MM.1S (cell line): ENCODE measurements at regions not wholly inside any gene's neighbourhood (a gene's known extent, or its start where the extent isn't known, plus 50 kb on each side); places are given as distances from the start of the nearest gene placed in this dataset.

Source experiments
- EZH2phosphoT487 ChIP-seq: fragments of 300-600 bp; sonication (generic); IDR thresholded peaks from 2 replicates; pipeline ENCODE4 v1.6.1; 2018; ENCODE audit warnings: antibody characterized with exemption, low read length
- TF ChIP-seq, protein P1 (sequence below): fragments of 300-600 bp; sonication (generic); IDR thresholded peaks from 2 replicates; pipeline ENCODE4 v1.5.1; 2016; ENCODE audit warnings: antibody characterized with exemption, low read length, mixed read lengths

DNA sequence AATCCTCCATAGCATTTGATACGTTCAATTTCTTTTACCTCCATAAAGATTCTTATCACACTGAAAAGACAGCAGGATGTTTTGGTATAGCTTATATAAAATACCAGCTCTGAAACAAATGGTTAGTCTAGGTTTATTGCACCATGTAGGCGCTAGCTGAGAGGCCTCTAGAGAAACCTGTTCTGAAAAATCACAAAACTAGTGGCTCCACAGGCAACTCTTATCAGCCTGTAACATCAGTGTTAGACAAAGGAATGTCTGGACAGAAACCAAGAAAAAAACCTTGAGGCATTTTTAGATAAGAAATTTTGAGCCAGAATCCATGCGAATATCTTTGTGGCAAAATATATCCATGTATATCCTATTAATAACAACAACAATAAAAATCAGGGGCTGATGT, 440.4 kb upstream of the MAP2 start:
- TF ChIP-seq, protein P1, sequence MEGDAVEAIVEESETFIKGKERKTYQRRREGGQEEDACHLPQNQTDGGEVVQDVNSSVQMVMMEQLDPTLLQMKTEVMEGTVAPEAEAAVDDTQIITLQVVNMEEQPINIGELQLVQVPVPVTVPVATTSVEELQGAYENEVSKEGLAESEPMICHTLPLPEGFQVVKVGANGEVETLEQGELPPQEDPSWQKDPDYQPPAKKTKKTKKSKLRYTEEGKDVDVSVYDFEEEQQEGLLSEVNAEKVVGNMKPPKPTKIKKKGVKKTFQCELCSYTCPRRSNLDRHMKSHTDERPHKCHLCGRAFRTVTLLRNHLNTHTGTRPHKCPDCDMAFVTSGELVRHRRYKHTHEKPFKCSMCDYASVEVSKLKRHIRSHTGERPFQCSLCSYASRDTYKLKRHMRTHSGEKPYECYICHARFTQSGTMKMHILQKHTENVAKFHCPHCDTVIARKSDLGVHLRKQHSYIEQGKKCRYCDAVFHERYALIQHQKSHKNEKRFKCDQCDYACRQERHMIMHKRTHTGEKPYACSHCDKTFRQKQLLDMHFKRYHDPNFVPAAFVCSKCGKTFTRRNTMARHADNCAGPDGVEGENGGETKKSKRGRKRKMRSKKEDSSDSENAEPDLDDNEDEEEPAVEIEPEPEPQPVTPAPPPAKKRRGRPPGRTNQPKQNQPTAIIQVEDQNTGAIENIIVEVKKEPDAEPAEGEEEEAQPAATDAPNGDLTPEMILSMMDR = no peak
- TF ChIP-seq EZH2phosphoT487 = no peak
